Right kidney (tissue), 1 donor: ENCODE measurements at regions not wholly inside any gene's neighbourhood (a gene's known extent, or its start where the extent isn't known, plus 50 kb on each side); places are given as distances from the start of the nearest gene placed in this dataset.
A peak's percentile ranks its signal among the peaks of the same experiment; 100 is the strongest.

Experiments used
- DNase-seq: peaks from one replicate; pipeline ENCODE4 v3.0.0-alpha.2; 2016

DNA sequence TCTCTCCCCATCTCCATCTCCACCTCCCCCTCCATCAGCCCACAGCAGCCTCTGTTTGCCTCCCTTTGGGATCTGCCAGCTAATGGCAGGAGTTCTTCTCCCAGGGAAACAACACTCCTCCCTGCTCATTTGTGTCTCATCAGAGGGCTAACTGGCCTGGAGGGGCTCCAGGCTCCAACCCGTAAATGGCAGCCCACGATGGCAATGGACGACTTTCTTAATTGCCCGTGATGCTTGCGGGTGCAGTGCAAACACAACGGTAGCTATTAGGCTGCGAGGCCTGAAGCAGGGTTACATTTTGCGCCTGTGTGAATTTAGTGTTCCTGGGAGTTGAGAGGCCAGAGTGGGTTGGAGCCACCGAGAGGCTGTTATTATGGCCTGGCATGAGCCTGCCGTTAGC lies 285.1 kb downstream of the TNS1 start:
- DNase-seq = no peak

DNA sequence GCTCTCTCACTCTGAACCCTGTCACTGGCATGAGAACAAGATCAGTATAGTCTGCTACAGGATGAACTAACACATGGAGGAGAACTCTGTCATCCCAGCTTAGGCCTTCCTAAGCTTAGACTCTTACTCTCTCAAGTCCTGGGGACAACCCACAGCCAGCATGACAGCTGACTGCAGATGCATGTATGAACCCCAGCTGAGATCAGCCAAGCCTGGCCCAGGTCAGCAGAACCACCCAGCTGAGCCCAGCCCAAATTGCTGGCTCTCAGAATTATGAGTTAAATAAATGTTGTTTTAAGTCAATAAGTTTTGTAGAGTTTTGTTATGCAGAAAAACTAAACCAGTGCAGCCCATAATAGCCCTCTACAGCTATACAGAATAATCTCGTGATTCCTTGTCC lies 287.3 kb downstream of the TNS1 start:
- DNase-seq = no peak

DNA sequence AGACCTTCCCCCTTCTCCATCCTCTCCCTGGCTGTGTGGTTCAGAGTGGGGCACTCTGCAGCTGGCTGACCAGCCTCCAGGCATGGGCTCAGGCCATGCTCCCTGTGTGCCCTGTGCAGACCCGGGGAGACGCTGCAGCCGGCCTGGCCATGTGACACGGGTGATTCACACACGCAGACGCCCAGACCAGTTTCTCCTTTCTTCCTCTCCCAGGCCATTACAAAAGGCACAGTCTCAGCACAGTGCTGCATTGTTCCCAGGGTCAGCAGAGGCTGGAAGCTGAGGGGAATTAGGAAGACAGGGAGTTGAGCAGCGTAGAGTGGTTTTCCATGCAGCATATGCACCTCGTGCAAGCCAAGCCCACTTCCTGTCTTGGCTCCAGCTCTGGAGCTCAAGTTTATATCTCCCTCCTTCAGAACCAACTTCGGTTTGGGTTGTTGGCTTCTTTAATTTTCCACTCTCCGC lies 288.5 kb downstream of the TNS1 start:
- DNase-seq = peak; percentile 22

DNA sequence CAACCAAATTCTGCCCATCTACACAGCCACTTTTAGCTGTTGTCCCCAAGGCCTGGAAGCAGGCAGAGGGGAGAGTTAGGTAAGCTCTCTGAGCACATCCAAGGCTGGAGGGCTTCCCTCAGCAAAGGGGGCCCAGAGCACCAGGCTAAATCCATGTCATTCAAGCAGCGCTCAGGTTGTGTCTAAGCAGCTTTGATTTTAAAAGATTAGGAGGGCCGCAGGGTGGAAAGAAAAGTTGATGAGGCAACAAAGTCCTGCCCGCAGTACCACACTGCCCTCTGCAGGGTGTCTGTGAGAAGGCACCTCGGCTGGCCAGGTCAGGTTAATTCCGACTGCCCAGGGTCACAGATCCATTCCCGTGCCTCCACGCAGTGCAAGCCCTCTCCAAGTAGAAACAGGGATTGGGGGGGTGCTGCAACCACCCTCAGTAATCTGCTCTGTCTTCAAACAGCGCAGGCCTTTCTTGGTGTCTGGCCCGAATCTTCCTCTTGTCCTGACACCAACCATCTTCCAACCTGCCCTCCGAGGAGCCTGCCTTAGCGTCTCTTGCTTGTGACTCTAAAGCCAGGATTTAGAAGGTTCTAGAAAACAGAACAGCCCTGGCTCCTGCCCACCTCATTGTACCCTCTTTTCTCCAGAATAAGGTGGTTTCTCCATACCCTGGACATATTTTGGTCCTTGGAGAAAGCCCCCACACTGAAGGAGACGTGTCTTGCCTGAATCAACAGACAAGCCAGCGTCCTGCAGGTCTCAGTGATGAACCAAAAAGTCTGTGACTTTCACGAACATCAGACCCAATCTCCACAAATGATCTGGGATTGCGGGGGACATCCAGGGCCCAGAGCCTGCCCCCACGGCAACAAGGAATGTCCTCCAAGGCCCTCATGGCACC lies 289.2 kb downstream of the TNS1 start:
- peak; percentile 74 for DNase-seq

DNA sequence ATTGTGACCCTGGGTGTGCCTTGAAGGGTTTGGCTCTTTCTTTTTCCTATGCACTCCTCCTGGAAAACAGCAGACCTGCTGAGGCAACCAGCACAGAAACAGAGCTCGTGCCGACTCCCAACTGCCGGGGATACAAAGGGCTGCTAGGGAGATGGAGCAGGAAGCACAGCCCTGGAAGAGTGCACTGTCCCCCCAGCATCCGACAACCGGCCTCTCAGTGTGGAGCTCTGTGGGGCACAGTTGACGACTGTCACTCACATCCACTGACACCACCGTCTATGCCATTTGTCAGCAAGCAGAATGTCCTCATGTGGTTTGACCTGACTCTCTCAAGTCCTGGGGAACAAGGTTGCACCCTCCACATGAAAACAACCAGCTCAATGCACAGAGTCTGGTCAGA lies 290.4 kb downstream of the TNS1 start:
- DNase-seq = no peak

DNA sequence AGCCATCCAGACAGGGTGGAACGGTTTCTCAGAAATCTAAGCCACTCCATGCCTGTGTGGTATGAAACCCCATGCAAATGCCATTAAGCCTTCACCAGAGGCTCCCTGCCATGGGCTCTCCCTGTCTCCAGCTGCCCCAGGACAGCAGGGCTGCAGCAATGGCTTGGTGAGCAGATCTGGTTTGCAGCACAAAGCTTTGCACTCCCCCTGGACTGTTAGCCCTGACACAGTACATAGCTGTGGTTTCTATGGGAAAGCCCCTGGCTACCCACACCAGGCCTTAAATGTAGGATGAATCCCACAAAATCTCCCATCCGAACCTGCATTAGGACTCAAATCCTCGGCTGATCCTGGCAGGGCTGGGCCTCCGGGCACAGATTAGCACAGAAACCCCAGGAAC lies 291.6 kb downstream of the TNS1 start:
- no peak for DNase-seq

DNA sequence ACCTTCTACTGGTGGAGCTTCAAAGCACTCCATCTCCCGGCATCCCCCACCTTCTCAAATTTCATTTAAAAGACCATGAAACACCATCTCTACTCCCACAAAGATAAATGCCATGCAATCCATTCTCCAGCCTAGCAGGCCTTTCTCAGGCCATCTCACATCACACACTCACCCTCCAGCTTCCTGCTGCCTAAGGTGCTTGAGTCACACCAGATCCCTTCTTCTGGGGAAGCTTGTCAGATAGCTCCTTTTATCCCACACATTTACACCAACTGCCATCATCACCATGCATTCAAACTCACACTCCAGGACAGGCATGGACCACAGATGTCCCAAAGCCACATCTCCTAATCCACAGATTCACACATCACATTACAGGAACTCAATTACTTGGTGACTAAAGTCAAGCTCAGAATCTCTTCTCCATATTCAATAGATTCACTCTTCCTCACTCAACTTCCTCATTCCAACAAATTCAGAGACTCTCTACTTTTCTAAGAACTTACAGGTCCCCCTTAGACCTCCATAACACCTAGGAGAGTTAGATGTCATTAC lies 292.5 kb downstream of the TNS1 start:
- DNase-seq = no peak

DNA sequence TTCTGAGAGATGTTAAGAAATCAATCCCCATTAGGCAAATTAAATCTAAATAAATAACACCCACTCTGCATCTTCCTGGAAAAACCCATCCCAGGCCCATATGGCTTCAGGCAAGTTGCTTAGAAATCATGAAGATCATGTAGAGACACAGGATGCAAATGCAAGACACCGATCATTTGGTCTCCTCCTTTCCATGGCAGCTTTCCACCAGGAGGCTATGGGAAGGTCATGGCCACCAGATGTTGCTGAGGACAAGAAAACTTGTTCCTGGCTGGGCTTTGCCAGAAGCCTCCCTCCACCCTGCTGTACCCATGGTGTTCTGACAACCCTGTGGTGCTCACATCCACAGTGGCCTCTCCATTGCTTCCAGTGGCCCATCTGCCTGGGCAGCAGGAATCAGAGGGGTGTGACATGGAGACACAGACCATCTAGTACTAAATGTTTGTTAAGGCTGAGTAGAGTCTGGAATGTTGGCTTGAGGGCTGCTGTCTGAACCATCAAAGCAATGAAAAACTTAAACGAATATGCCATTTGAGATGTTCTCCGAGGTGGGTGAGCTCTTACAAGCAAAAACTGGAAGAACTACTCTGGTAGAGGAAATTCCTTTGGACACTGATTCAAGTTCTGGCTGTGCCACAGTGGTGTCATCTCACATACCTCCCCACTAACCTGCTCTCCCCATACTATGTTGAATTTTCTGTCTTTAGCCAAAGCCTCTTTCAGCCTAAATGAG lies 293.2 kb downstream of the TNS1 start:
- no peak for DNase-seq

DNA sequence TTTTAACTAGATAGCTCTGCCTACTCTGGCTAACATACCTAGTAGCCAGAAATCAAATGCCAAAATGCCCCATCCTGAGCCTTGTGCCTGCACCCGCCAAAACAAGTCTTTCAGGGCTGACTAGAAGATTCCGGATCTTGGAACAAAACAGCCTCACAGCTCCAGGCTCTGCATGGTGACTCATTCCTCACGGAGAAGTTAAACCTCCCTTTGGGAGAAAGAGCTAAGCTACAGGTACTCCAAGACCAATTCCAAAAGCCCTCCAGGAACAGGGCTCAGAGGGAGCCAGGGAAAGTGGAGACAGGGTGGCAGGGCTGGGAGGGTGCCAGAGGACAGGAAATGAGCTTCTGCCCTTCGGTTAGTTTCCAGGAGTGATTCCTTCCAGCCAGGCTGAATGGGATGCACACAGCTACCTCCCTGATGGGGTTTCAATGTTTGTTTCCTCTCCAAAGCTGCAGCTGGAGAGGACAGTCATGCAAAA lies 295.6 kb downstream of the TNS1 start:
- no peak for DNase-seq

DNA sequence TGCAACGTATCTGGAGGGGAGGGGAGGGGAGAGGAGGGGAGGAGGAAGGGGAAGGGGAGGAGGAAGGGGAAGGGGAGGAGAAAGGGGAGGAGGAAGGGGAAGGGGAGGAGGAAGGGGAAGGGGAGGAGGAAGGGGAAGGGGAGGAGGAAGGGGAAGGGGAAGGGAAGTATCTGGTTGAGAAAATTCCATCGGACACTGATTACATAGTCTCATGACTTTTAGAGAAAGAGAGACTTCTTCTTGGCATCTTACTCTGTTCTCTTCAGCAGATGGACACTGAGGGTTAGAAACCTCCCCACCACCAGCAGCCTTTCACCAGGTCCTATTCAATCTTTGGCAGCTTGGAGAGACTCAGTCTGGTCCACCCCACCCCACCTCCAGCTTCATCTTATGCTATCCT lies 296.3 kb downstream of the TNS1 start:
- no peak for DNase-seq

DNA sequence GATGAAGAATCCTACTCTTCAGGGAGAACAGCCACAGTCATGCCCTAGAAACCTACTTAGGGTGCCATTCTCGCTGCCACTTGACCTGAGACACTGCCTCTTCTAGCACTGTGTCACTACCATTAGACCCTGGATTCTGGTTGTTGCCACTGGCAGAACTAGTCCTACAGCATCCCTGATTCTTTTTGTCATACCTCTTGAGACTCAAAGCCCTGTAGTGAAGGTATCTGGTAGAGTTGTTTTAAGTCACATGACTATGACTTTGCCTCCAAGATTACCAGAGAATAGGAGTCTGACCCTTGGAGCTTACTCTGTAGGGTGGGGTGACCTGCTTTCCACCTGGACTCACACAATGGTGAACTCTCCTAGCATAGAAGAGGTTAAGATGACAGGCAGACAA lies 296.7 kb downstream of the TNS1 start:
- no peak for DNase-seq

DNA sequence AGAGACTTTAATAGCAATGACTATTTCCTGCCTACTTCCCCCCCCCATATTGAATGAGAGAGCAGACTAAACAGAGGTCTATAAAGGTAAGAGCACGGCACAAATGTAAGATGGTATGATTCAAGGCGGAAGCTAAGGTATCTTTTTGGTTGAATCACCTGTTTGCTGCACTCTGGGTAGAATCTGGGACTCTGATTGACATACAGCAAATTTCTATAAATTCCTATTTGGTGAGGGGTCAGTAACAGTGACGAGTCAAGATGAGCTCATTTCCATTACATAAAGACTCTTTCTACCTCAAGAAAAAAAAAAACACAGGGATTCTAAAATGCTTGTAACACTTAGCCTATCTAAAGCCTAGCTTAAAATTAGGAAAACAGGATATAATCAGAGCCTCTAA lies 297.3 kb downstream of the TNS1 start:
- DNase-seq = no peak

DNA sequence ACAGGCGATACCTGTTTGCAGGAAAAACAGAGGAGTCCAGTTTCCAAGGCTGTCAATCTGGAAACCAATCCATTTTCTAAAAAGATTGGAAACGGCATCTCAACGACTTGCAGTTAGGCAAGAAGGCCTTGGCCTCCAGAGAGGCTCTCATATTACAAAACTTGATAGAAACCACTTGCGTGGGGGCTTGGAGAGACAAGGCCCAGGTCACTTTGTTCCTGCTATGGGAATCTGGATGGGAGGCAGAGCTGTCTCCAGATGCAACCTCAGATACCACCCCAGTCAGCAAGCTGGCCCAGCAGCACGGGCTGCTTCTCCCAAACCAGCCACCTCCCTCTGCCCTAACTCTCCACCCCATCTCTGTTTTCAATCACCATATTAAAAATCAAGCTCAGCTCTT lies 298.8 kb downstream of the TNS1 start:
- no peak for DNase-seq

DNA sequence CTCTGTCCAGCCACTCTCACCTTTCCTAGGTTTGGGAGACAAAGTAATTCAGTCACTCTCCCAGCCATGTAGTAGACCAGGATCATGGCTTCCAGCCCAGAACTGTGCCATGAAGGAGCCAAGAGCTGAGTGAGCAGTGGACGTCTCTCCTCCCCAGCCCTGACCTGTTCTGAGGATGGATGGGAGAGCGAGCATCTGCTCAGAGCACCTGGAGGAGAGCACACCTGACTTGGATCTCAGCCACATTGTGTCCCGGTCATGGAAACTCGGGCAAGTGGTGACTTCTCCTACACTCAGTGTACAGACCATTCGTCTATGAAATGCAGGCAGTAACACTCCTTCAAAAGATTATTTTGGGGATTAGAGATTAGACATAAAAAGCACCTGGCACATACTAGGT lies 299.7 kb downstream of the TNS1 start:
- DNase-seq = no peak

DNA sequence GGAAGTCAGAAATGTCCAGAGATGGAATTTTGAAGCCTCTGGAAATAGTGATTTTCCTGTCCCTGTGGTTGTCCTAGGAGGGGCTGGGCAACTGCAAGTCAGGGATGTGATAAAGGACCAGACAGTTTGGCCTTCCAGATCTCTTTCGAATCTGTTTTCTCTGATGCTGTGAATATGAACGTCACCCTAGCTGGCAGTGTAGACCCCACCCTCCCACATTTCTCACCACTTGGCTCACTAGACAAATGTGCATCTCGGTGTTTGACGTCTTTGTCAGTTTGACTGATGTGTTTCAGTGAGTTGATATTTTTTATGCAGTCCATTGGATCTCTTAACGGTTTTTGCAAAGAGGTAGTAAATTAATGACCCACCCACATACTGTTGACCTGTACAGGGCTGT lies 301.2 kb downstream of the TNS1 start:
- DNase-seq = no peak

DNA sequence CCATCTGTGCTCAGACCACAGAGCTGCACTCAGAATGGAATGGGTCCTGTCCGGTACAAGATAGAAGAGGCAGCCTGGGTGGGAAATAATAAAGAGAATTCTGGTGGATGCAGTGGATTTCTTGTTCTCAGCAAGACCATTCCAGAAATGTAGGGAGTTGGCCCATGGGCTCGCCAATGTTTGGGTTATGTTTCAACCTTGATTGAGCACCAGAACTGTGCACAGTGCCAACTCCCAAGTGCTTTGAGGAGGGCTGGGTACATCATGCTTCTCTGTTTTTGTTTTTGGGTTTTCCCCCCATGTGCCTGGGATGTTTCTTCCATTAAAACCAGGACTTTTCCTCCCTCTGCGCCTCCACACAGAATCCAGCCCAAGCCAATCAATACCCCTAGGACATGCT lies 304.1 kb downstream of the TNS1 start:
- DNase-seq = no peak

DNA sequence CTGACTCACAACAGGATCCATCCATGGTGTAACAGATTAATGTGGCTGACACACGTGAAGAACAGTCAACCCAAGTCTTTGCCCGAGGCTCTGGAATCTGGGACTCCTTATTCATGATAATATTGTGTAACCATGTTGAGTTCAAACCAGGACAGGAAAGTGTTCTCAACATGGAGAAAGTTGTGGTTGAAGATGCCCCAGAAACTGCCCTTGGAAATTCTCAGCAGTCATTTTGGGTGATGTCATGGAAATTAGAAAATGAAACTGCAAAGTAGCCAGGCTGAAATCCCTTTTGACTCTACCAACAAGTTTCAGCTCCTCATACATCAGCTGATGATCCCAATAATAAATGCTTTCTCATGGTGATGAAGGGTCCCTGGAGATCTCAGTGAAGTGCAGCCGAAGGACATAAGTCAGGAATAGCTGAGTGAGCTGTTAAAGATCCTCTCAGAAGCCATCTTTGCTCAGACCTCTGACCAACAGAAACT lies 307.7 kb downstream of the TNS1 start:
- no peak for DNase-seq

DNA sequence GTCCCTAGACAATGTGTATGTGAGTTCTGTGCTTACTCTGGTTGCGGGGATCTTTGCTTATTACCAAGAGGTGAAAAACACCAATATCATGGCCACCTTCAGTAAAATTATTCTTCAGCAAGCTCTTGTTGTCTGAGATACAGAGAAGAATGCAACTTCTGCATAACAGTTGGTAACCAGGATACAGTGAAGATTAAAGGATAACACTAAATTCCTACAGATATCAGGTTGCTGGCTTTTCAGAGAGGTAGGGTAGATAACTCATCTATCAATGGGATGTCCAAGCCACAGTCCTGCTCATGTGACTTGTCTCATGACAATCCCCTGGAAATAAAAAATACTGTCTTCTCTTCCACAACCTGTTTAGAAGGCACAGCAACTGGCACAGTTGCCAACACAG lies 308.5 kb downstream of the TNS1 start:
- DNase-seq = no peak

DNA sequence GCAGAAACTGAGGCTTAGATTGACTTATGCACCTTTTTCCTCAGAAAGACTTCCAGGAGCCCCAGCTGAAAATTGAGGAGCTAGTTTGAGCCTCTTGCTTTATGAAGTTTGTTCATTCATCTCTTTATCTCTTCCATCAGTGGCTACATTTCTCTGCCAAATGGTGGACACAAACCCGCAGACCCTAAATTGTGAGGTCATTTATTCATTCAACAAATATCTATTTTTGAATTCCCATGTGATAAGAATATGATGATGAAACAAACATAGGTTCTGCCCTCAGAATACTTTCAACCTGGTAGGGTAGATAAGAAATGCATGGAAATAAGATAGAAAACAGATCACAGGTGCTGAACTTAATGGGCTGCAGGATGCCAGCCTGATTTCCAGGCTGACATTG lies 309.4 kb downstream of the TNS1 start:
- no peak for DNase-seq

DNA sequence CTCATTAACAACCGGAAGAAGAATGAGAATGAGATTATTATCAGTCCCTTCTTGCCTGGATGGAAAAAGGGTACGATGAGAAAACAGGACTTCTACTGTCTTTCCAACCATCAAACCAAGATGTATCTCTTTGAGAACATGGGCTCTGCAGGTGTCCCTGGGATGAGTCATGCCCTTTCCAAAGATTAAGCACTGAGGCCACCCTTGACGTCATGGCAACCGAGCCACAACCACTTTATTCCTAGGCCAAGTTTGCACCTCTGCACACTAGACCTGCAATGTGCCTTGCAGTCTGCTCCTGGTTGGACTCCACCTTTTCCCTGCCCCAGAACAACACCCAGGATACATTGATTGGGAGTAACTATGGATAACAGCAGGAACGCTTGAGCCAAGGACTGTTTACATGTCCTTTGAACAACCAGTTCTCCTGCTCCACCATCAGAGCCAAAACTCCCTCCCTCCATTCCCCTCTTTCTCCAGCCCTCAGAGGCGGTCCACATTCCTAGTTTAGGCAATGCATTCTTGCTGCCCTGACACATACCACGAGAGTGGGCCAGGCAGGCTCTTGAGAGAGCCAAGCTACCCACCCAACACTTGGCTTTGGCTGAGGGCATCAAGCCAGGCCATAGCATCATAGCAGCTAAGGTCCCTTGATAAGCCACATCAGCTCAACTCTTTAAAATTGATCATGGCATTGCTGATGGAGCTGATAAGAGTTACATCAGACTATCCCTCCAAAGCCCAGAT lies 310.7 kb downstream of the TNS1 start:
- no peak for DNase-seq

DNA sequence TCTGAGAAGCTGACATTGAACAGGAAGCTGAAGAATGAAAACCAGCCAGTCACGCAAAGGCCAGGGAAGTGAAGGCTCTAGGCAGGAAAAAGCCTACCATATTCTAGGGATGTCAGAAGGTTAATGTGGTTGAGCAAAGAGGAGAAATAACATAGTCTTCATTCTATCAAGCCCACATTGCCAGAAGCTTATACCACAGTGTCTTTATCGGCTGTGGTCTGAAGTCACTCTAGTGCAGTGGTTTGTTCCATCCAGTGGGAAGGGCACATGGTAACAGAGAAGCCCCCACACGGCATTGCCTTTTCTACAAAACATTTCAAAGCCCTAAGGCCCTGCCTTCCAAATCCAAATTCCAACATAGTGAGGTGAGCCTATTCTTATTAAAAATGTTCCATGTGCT lies 311.3 kb downstream of the TNS1 start:
- no peak for DNase-seq

DNA sequence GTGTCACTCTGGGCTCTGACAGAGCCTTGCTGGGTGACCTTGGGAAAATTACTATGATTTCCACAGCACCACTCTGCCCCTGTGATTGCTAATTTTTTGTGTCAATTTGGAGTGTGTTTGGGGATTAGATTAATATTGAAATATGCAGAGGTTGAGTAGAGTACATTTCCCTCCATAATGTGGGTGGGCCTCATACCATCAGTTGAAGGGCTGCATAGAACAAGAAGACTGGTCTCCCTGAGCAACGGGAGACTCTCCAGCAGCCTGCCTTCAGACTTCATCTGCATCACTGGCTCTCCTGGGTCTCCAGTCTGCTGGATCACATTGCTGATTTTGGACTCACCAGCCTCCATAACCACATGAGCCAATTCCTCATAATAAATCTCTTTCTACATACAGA lies 313.7 kb downstream of the TNS1 start:
- DNase-seq = no peak

DNA sequence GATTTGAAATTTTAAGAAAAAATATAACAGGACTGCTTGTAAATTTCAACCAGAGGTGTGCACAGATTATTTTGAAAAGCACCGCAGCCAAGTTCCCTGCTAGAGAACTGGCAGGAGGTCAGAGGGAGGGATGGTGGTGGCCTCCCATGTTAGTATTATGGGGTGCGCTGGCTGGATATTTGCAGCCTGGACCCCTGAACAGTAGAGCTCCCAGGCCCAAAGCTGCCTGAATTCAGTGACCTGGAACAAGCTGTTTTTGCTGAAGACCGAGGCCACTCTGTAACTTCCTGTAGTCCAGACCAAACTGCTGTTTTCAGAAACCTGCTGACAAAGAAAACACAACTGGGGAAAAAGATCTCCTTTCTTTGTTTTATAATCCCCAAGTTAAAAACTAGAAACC lies 314.3 kb downstream of the TNS1 start:
- DNase-seq = no peak
